ENCODE measurements at regions not wholly inside any gene's neighbourhood (a gene's known extent, or its start where the extent isn't known, plus 50 kb on each side); places are given as distances from the start of the nearest gene placed in this dataset.

DNA sequence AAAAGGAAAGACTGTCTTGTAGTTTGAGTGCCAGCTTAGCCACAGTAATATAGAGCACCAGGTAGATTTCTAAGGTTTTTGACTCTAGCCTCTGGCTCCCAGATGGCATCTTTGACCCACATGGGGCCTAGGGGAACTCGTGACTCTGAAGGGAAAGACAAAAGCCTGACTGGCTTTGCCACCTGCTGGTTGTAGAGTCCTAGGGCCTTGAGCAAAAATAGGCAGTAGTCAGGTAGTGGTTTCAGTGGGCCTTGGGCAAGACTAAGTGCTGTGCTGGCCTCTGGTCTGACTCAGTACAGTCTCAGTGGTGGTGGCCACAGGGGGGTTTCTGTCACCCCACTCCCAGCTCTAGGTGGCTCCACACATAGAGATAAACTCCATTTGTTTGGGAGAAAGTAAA is 349.4 kb downstream of the FAM181B start:
- Histone ChIP-seq H3K9me3 (no peaks in the 10 kb centered on the region), H3K4me3 (no peak overlapping the region), H3K27me3 (no peaks in the 10 kb centered on the region), H3K36me3 (ENCODE audit: low read depth, missing control alignments) (no peaks in the 10 kb centered on the region), H3K27ac (no peak overlapping the region), H3K4me1 (no peaks in the 10 kb centered on the region)
- intact Hi-C loops (cut with DNase I; ENCODE audit: low total_unique reads): no loop called here
- TF ChIP-seq, protein P1, sequence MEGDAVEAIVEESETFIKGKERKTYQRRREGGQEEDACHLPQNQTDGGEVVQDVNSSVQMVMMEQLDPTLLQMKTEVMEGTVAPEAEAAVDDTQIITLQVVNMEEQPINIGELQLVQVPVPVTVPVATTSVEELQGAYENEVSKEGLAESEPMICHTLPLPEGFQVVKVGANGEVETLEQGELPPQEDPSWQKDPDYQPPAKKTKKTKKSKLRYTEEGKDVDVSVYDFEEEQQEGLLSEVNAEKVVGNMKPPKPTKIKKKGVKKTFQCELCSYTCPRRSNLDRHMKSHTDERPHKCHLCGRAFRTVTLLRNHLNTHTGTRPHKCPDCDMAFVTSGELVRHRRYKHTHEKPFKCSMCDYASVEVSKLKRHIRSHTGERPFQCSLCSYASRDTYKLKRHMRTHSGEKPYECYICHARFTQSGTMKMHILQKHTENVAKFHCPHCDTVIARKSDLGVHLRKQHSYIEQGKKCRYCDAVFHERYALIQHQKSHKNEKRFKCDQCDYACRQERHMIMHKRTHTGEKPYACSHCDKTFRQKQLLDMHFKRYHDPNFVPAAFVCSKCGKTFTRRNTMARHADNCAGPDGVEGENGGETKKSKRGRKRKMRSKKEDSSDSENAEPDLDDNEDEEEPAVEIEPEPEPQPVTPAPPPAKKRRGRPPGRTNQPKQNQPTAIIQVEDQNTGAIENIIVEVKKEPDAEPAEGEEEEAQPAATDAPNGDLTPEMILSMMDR (IDR thresholded peaks at IDR 0.05): no peak
- TF ChIP-seq POLR2A (IDR thresholded peaks at IDR 0.05): no peak
- 33 to 60% methylated on average over 1 of the region's 1 CpG for WGBS, 2 donors
- no peak for DNase-seq

- WGBS, 2 donors: 78 to 89% methylated on average over 4 of the region's 4 CpGs
- Histone ChIP-seq H3K27ac (no peak overlapping the region), H3K36me3 (ENCODE audit: low read depth, missing control alignments) (no peaks in the 10 kb centered on the region), H3K9me3 (no peaks in the 10 kb centered on the region), H3K4me1 (no peaks in the 10 kb centered on the region), H3K27me3 (no peaks in the 10 kb centered on the region), H3K4me3 (no peak overlapping the region)
- DNase-seq: no peak
- intact Hi-C loops (cut with DNase I; ENCODE audit: low total_unique reads): no loop called here
- TF ChIP-seq POLR2A (IDR thresholded peaks at IDR 0.05): no peak
- TF ChIP-seq, protein P1 (IDR thresholded peaks at IDR 0.05): no peak
Measured at GRCh38 chr11:82373781-82374542, 359.7 kb downstream of the FAM181B start.

DNA sequence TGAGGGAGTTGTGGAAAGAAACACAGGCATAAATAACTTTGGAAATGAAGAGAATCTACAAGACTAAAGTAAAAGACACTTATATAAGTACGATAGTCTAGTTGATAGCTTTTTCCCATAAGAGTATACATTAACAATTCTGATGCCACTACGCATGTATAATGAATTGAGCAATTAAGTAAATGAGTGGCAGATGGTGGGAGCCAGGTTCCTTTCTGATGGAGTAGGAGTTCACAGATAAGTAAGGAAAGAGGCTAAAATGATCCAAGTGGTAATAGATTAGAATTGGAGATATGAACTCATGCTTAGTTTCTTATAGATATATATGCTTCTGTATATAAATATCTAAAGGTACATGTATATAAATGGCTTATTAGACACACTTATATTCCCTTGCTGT is 368.3 kb downstream of the FAM181B start:
- Histone ChIP-seq H3K4me1 (no peaks in the 10 kb centered on the region), H3K27me3 (no peaks in the 10 kb centered on the region), H3K4me3 (no peak overlapping the region), H3K36me3 (ENCODE audit: low read depth, missing control alignments) (no peaks in the 10 kb centered on the region), H3K9me3 (no peaks in the 10 kb centered on the region), H3K27ac (no peak overlapping the region)
- intact Hi-C loops (cut with DNase I; ENCODE audit: low total_unique reads): no loop called here
- WGBS, 2 donors: 82 to 89% methylated on average over 2 of the region's 2 CpGs
- no peak for DNase-seq
- TF ChIP-seq, protein P1 (IDR thresholded peaks at IDR 0.05): no peak
- TF ChIP-seq POLR2A (IDR thresholded peaks at IDR 0.05): no peak

DNA sequence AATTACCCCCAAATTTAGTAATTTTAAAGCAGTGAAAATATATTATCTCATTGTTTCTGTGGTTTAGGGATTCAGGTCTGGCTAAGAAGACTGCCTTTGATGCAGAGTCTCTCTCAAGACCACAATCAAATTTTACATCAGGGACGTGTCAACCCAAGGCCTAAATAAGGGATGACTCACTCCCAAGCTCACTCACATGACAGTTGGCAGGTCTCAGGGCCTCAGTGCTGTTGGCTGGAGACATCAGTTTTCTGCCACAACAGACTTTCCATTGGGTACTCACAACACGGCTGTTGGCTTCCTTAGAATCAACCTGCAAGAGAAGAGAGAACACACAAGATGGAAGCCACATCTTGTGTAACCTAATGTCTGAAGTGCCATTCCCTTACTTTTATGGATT is 377.3 kb downstream of the FAM181B start:
- WGBS, 2 donors: 81 to 87% methylated on average over 2 of the region's 2 CpGs
- intact Hi-C loops (cut with DNase I; ENCODE audit: low total_unique reads): no loop called here
- TF ChIP-seq, protein P1 (IDR thresholded peaks at IDR 0.05): no peak
- no peak for TF ChIP-seq POLR2A (IDR thresholded peaks at IDR 0.05)

GRCh38 chr11:82355313-82355823 is 378.3 kb downstream of the FAM181B start:
- no peak overlapping the region for H3K27ac ChIP-seq
- H3K9me3 ChIP-seq: no peaks in the 10 kb centered on the region
- no peak overlapping the region for H3K4me3 ChIP-seq
- no peaks in the 10 kb centered on the region for H3K36me3 ChIP-seq (ENCODE audit: low read depth, missing control alignments)
- TF ChIP-seq, protein P1 (IDR thresholded peaks at IDR 0.05): no peak
- no peak for TF ChIP-seq POLR2A (IDR thresholded peaks at IDR 0.05)
- no peak for DNase-seq
- H3K4me1 ChIP-seq: no peaks in the 10 kb centered on the region
- 80 to 82% methylated on average over 5 of the region's 5 CpGs for WGBS, 2 donors
- intact Hi-C loops (cut with DNase I; ENCODE audit: low total_unique reads): no loop called here
- H3K27me3 ChIP-seq: no peaks in the 10 kb centered on the region

More for the DNA sequence above, 377.3 kb downstream of the FAM181B start:
- Histone ChIP-seq H3K4me3 (no peak overlapping the region), H3K9me3 (no peaks in the 10 kb centered on the region), H3K36me3 (ENCODE audit: low read depth, missing control alignments) (no peaks in the 10 kb centered on the region), H3K27me3 (no peaks in the 10 kb centered on the region), H3K4me1 (no peaks in the 10 kb centered on the region), H3K27ac (no peak overlapping the region)
- no peak for DNase-seq
